ENCODE measurements at regions not wholly inside any gene's neighbourhood (a gene's known extent, or its start where the extent isn't known, plus 50 kb on each side); places are given as distances from the start of the nearest gene placed in this dataset.

DNA sequence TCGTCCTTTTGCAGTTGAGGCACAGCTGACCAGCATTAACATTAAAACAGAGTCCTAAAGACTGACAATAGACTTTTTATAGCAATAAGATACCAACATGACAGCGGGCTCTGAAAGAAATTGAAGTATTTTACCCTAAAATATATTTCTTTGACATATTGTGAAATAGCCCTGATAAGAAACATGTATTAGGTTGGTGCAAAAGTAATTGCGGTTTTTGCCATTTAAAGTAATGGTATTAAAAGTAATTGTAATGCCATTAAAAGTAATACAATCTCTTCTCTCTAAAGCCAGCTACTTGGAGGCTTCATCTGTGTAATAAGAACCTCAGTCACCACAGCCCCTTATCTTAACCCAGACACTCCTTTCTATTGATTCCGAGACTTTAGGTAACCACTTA is 394.6 kb downstream of the PREX1 start:
- DNase-seq, result no peak

DNA sequence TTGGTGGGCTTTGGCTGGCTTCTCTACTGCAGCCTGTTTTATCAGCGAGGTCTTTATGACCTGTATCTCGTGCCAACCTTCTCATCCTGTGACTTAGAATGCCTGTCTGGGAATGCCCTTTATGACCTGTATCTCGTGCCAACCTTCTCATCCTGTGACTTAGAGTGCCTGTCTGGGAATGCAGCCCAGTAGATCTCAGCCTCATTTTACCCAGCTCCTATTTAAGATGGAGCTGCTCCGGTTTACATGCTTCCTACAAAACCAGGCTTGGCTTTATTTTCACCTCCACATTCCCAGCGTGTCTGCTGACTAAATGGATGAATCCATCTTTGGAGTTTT is 395.3 kb downstream of the PREX1 start:
- DNase-seq, result no peak

DNA sequence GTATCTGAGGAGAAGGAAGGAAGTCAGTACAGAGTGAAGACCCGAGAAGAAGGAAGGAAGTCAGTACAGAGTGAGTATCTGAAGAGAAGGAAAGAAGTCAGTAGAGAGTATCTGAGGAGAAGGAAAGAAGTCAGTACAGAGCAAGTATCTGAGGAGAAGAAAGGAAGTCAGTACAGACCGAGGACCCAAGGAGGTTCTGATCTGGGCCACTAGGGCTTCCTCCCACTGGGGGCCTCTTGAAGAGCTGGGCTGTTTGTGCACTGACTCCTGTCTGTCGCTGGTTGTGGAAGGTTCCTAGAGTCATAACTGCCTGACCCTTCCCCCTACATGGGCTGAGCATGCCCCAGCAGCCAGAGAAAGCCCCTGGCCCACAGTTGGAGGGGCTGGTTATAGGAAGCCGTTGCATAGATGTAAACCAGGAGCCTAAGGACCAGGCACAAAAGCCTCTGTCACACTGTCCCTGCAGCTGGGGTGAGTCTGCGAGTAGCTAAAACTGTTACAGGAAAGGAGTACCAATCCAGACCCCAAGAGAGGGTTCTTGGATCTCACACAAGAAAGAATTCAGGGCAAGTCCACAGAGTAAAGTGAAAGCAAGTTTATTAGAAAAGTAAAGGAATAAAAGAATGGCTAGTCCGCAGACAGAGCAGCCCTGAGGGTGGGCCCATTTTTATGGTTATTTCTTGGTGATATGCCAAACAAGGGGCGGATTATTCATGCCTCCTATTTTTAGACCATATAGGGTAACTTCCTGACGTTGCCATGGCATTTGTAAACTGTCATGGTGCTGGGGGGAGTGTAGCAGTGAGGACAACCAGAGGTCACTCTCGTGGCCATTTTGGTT is 395.9 kb downstream of the PREX1 start:
- DNase-seq, result peak; percentile 34

DNA sequence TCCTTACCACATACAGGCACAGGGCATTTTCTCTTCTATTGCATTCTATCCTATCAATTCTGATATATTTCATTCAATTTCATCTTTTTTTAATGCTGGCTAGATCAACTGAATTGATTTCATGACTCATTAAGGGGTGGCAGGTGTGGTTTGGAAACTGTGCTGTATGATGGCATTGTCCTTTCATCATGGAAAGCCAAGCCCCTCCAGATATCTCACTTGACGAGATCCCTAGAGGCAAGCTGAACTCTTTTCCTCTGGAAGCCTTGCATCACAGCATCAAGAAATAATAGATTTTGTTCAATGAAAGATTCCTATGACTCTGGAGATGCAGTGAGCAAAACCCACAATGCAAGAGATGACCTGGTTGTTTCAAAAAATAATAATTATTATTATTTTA is 401.2 kb downstream of the PREX1 start:
- no peak for DNase-seq

DNA sequence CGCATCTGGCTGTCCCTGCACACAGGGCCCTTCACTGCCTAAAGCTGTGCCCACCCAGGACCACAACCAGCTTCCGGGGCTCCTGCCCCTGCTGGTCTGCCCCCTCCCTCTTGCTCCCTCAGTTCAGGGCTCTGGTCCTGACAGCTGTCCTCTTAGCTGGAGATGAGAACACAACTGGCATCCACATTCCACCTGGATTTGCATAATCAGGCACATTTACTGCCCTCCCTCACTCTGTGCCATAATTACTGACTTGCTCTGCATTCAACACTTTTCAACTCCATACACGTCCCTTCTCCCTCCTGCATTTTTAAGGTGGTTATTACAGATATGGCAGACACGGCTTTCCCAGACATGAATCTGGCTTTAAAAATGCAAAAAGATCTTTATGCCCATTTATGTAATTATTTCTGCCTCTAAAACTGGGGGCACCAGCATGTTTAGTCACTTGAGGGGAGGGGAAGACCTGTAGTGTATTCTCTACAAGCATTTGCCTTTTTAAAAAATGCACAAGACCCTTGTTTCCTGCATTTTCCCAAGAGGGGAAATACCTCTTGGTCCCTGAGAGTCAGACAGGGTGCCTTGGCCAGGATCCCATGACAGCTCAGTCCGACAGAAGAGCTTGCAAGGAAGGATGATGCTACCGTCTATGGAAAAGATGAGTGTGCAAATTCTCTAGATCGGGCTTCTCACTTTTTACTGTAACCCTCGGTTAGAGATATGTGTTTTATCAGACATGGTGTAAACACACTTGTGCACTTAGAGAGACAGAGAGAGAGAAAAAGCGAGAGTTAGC is 401.8 kb downstream of the PREX1 start:
- no peak for DNase-seq

DNA sequence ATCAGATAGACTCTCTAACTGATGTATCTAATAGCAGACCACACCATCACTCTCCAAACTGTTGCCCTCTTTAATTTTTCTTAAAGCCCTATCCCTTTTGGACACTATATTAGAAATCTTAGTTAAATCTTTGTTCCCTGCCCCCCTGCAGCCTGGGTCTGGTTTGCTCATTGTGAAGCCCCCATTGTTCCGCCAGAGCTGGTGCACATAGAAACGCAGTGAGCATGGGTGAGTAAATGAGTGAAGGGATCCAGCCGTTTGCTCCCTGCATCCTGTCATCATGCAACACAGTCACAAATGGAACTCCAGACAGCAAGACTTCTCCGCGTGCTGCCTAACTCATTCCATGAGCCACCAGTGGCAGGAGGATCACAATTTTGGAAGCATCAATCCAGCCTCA is 402.5 kb downstream of the PREX1 start:
- no peak for DNase-seq

DNA sequence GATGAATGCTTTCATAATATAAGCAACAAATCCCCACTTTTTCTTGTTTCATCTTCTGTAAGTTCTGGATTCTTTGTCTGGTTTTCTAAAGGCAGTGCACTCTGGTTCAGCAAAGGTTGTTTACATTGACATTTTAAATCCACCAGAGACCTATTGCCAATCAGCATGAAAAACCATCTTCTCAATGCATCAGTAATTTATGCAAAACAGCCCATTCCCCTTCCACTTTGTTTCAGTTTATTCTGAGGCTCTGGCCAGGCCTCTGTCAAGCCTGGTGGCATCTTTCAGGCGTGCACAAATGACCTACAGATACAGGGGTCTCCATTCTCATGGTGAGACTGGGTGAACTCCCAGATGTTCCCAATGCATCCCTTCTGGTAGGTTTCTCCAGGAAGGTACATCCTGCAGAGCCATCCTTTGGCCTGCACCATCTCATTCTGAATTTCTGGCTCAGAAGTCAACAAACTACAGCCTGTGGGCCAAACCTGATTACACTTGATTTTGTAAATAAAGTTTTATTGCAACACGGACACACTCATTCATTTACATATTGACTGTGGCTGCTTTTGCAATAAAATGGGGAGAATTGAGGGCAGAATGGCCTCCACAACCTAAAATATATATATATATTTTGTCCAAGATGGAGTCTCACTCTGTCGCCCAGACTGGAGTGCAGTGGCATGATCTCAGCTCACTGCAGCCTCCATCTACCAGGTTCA is 405.4 kb downstream of the PREX1 start:
- DNase-seq, result no peak

DNA sequence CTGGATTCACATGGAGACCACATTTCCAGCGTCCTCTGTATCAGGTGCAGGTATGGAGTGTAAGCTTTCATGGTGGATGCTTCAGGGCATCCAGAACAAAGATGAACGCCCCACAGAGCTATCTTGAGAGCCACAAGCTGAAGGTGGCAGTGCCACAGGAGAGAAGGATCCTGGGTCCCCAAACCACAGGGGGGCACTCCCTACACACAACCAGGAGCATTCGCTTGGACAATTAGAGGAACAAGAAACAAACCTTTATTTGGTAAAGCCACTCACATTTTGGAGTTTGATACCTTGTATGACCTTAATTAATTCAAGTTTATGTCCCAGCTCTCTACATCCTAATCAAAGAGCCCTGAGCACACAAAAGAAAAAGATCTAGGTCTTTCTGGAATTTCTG is 406.3 kb downstream of the PREX1 start:
- DNase-seq, result no peak

DNA sequence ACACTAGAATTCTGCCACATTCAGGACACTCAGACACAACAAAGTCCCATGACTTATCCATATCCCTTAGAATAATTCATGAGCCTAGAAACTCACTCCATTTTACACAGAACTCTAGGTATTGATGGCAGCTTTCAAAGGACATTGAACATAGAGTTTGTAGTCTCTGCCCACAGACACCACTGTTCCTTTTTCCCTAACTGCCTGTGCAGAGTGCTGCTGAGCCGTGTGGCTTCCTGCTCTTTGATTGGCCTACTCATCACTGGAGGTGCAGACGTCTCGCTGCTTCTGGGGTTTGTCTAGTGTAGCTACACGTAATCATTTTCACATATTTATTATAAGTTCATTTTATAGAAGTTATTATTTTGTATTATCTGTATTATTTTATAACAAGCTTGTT is 407.6 kb downstream of the PREX1 start:
- no peak for DNase-seq

DNA sequence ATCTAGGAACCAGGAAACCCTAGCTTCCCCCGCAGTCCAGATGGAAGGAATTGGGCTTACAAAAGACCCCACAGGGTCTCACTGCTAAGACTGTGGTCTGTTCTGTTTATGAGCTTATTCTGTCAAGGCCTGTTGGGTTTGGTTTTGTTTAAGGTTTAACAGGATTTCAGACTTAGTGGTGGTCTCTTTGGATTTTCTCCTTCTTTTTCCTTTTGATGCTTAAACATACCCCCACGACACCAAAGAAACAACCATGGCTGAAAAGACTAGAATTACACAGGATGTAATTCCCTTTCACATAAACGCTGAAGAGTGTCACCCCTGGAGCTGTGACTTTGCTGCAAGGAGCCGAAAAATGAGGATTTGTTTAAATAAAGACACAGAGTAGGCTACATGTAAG is 408.6 kb downstream of the PREX1 start:
- no peak for DNase-seq

DNA sequence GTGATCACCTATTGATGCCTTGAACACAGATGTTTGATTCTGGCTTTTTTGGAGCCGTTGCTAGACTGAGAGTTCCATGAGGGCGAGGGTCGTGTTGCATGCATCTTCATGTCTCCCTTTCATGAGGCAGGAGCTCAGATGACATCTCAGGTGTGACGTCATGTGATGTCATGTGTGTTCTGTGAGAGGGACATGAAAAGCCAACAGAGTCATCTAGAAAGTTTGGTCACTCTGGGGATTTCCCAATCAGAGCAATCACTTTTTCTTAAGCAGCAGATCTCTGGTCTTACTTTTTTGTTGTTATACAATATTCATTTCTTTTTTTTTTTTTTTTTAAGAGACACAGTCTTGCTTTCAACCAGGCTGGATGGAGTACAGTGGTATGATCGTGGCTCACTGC is 411.8 kb downstream of the PREX1 start:
- DNase-seq, result no peak

DNA sequence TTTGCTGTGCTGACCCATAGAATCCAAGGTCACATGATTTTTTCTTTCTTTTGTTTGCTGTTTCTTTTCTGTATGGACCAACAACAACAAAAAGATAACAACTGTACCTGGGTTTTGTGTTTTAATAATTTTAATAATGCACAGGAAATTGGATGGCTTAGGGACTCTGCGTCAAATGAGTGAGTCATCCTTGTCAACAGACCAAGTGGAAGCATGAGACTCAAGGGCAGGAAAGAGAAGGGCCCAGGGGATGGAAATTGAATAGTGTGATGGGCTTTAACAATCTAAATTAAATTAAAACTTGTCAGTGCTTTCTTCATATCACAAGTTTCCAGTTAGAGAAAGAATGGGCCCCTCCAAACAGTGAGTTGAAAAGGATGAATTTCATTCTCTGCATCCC is 413.0 kb downstream of the PREX1 start:
- DNase-seq, result peak; percentile 16

DNA sequence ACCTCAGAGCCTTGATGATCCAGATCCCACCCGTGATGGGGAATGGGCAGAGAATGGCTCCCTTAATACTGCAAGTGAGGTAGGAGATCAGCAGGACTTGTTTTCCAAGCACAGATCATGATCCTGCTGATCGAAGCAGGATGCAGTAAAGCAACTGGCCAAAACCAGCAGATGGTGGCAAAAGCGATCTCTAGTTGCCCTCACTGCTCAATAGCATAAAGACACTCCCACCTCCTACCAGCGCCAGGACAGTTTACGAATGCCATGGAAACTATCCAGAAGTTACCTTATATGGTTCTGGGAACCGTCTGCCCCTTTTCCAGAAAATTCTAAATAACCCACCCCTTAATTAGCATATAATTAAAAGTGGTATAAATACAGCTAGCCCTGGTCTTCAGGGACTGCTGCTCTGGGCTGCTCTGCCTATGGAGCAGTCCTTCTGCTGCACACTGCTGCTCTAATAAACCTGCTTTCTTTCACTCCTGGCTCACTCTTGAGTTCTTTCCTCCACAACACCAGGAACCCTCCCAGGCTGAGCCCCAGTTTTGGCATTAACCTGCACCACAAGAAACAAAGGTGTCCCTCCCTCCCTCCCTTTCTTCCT is 415.8 kb downstream of the PREX1 start:
- no peak for DNase-seq

DNA sequence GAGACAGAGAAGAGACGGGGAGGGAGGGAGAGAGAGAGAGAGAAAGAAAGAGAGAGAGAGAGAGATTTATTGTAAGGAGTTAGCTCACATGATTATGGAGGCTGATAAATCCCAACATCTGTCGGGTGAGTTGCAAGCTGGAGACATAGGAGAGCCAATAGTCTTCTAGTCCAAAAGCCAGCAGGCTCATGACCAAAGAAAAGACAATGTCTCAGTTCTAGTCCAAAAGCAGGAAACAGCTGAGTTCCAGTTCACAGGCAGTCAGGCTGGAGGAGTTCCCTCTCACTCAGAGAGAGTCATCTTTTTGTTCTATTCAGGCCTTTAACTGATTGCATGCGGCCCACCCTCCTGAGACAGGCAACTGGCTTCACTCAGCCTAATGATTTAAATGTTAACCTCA is 416.6 kb downstream of the PREX1 start:
- peak; percentile 27 for DNase-seq

DNA sequence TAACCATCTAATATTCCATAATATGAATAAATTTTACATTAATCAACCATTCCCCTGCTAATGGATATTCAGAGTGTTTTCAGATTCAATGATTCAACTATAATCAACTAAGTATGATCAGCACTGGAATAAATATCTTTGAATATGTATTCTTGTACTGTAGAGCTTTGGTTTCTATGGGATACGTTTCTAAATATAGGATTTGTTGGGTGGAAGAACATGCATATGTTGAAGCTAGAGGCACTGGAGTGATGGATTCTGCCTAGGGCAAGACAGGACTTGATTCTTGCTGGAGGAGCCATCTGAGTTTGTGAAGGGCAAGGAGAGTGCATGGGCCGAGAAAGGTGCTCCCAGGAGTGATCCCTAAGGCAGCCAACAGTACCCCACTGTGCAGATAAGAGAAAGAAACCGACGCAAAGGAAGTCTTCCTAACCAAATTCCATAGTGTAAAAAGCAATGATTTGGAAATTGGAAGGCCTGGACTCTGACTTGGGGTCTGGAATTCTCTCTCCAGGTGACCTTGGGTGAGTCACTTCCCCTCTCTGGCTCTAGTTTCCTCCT is 418.7 kb downstream of the PREX1 start:
- no peak for DNase-seq

DNA sequence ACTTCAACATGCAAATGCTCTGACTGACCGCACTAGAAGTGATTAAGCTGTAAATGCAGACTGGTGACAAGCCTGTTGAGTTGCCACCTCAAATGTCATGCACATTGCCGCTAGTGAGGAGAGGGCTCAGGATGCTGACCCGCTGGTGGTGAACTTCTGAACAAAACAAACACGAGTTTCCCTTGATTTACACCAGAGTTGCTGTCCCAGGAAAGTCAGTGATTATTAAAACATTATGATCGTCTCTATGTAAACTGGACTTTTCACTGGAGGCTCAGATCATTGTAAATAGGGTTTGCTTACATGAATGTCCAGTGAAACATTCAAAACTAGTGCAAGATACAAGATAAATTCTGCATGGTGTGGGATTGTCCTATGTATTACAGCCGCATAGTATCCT is 420.1 kb downstream of the PREX1 start:
- DNase-seq, result no peak

DNA sequence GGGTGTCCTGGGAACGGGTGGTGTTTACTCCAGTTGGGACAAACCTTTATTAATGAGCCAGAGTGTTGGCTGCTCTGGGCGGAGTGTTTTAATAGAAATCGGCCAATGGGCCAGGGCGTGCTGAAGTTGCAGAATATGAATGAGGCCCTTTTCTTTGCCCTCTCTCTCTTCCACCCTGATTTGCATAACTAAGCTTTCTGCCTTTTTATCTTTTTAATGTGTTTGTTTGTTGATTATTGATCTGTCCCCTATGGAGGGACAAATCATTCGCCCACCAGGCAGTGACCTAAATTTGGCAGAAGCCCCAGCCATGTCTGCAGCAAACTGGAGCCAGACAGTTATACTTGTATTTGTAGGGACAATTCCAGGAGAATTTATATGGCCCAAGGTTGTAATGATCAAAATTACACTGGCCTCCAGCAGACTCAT is 420.9 kb downstream of the PREX1 start:
- DNase-seq, result no peak

DNA sequence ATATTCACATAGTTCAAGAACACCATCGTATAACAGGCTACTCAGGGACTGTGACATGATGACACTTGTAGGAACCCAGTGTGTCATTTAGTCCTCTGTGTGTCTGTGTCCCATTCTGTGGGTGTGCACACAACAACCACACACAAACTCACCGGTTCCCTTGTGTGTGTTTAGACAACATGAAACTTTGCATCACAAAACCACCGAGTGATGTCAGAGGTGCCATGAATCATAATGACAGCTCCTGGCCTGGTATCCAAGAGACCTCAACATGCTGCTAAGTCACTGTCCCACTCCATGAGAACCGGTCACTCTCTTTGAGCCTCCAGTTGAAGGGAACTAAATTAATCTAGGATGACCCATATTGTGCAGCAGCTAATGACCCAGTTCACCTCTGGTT is 421.3 kb downstream of the PREX1 start:
- no peak for DNase-seq

DNA sequence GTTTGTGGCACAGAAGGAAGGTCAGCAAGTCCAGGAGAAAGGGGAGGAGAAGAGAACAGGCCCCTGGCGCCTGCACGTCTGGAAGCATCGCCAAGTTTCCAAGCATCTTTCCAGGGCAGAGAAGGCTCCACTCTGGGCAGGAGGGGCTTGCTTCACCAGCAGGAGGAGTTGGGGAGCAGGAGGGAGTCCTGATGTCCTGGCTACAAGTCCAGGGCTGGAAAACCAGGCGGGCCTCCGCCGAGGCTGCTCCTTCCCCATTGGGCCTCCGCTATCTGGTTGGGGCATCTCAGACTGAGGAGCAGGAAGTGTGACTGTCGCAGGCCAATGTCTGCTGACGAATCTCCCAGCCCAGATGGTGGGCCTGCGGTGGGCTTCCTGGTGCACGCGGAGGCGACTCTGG is 421.9 kb downstream of the PREX1 start:
- no peak for DNase-seq

DNA sequence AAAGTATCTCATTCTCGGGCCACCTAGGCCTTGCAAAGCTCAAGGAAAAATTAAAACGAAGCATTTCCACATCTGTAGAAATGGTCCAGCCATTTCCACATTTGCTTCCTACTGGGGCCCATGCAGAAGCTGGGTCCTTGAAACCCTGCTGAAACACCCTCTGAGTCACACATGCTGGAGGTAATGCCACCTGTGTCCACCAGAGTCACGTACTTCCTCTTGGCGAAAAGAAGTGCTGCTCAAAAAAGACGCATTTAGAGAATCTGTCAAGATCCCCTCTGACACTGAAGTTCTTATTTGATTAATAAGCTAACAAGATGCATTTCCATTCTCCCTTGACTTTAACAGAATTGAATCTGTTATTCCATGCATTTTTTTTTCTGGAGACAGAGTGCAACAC is 423.2 kb downstream of the PREX1 start:
- no peak for DNase-seq

DNA sequence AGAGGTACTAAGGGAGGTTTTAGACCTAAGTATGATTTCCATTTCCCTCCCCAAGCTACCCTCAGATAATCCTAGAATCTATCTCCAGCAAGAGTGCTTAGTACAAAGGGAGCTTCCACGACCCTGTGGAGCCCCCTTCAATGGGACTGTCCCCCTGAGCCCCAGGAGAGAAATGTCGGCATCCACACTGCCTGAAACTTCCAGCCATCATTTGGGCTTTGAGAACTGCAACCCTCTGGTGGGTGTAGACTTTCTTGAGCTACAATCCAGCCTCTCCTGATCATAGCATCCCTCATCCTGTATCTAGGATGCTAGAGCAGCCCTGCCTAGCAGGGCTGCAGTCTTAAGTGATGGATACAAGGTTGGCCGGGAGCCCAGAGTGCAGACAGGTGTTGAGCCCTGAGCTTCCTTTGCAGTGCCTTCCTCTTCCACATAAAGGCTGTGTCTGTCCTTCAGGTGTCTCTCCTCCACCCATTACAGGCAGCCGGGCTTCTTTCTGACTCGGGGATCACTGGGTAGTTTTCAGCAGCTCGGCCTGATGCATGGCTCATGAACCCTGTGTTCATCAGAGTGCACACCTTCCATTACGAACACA is 424.5 kb downstream of the PREX1 start:
- no peak for DNase-seq

DNA sequence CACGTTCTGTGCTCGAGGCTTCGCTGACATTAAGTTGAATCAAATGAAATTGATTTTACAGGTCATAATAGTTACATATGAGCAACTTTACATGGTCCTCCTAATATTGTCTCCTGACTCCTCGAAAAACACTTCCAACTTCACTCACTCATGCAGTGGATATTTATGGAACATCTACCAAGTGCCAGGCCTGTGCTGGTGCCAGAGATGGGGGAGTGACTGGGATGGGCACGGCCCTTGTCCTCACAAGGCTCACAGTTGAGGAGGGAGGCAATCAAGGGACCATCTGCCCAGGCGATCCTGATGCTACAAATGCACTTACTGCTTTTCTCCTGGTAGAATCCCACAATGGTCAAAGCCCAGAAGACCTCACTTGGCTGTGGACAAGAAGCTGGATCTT is 426.4 kb downstream of the PREX1 start:
- no peak for DNase-seq

DNA sequence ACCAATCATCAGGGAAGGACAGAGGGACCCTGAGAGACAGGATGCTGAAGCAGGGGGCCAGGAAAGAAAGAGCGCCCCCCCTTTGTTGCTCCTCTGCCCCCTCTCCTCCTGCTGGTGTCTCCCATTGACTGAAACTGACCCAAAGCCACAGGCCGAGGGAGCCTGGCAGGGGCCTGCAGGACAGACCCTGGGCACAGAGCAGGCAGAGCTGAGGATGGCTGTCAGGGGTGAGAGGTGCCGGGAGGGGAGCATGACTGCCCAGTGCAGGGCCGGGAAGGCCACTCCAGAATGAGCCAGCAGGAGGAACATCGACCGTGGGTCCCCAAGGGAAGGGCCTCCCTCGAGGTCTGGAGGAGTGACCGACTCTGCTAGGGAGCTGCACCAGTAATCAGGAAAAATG is 427.8 kb downstream of the PREX1 start:
- DNase-seq, result no peak

Measured in dermis blood vessel endothelial cell (primary cell).